ENCODE measurements at regions not wholly inside any gene's neighbourhood (a gene's known extent, or its start where the extent isn't known, plus 50 kb on each side); places are given as distances from the start of the nearest gene placed in this dataset.
"Not testable (repeated sequence)": the region's sequence is repeated elsewhere in the genome, so short reads cannot be mapped to it uniquely, and the experiment has no call there.

- no peak for DNase-seq
These were observed 114.1 kb downstream of the ZNF648 start for GRCh38 chr1:181947441-181947840.

DNA sequence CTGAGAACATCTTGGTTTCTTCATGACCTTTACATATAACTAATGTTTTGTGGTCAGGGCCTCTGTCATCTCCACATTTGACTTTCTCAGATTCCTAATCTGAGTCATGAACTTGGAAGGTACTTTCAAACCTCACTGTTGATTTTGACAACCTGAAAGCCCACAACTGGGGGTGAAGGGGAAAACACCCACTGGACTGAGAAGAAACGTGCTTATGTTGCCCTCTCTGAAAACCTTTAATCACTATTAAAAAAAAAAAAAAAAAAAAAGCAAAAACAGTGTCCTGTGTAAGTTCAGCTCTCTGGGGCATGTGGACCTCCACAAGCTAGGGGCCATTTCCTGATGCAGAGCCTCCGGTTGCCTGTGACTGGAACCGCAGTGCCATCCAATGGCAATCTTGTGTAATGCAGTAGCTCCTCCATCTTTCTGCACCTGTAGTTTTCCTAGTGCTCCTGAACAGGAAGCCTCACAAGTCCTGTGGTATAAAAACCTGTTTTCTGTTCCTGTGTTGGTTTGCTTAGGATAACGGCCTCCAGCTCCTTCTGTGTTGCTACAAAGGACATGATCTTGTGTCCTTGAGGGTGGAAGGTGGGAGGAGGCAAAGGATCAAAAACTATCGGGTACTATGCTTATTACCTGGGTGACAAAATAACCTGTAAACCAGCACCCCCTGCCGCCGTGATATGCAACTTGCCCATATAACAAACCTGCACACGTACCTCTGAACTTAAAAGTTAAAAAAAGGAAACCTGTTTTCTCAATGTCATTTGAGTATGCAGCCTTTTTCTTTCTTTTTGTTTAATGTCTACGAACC, 124.5 kb downstream of the ZNF648 start:
- peak; percentile 39 for DNase-seq

GRCh38 chr1:181936269-181936668, 125.2 kb downstream of the ZNF648 start:
- DNase-seq = no peak

- no peak for DNase-seq
These were observed 129.6 kb downstream of the ZNF648 start for GRCh38 chr1:181931873-181932272.

DNA sequence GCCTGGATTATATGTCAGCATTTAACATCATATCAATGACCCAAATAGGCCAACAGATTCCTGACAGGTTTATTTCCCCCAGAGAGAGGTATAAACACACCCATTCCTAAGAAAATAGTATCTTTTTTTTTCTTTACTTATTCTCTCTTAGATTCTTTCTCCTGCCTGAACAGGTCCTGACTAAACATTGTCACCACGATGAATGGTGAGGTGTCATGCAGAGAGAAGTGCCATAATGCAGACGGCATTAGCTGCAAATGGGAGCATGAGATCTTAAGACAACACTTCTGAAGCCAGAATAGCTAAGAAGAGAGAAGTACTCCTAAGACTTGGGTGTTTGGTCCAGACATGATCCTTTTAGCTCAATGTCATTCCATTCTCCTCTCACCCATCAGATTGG, 131.3 kb downstream of the ZNF648 start:
- no peak for DNase-seq

DNA sequence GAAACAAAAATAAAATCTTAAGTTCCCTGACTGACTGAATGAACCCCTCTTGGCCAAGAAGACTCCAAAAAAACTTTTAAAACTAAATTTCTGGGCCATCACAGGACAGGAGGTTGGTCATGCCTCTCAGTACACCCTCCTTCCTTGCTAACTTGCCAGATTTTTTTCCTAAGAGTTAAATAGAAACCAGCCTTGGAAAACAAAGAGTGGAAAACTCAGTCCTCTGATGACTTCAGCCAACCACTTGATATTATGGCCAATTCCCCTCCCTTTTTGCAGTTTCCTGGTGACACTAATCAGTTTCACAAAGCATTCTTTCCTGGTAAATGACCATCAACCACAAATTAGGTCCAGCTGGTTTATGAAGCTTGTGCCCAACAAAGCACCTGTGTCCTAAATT, 134.8 kb downstream of the ZNF648 start:
- no peak for DNase-seq

DNA sequence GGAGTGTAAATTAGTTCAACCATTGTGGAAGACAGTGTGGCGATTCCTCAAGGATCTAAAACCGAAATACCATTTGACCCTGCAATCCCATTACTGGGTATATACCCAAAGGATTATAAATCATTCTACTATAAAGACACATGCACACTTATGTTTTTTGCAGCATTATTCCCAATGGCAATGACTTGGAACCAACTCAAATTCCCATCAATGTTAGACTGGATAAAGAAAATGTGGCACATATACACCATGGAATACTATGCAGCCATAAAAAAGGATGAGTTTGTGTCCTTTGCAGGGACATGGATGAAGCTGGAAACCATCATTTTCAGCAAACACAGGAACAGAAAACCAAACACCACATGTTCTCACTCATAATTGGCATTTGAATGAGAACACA, 137.5 kb downstream of the ZNF648 start:
- not testable (repeated sequence) for DNase-seq

- DNase-seq = no peak
These were observed 142.0 kb downstream of the ZNF648 start for GRCh38 chr1:181919542-181919941.

DNA sequence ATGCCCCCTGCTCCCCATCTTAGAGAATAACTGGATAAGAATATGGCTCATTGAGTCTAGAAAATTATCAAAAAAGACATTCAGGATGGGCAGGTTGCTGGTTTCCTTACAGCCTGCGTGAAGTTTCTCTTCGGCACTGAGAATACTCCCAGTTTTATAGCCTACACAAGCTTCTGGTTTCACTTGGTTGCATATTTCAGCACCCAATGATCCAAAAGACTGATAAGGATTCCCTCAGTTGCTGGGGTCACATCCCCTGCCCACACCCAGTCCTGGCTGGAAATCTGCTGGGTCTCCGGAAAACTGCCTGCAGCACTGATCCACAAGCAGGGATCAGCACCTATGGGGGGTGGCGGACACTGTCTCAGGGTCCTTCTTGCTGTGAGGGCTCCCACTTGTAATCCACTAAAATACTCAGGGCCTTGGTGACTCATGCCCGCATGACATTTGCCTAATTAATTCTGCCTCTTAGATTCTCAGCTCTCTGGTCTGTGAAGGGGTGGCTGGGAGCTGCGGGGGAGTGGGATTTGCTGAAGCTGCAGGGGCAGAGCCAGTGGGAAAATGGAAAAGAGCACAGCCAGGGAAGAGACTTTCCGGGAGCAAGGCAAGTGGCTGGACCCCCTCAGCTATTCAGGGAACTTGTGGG, 142.5 kb downstream of the ZNF648 start:
- no peak for DNase-seq

GRCh38 chr1:181911715-181912114, 149.8 kb downstream of the ZNF648 start:
- no peak for DNase-seq

DNA sequence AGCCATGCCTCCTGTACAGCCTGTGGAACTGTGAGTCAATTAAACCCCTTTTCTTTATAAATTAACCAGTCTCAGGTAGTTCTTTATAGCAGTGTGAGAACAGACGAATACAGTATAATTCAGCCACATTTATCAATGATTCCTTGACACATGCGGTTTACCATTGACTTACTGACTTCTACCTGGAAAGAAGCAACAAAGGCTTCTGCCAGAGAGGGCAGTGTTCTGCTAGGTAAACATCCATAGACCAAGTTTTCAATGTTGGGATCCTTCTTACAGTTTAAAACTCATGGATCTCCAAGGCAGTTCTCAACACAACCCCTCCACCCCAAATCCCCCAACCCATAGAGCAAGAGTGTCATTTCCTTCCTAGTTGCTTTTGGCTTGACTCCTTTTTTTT, 150.6 kb downstream of the ZNF648 start:
- no peak for DNase-seq

DNA sequence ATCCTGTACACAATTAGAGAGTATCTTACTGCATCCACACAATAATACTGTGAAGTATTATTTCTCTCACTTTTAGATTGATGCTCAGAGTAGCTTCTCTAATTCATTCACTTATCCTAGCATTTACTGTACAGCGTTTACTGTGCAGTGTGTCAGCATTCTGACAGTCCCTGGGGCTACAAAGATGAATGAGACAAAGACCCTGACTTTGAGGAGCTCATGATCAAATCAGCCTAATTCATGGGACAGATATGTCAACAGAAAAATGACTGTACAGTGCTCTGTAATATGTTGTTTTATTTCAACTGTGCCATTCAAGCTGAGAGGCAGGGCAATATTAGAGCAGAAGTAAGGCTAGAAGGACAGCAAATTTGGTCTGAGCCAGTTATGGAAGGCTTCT, 152.5 kb downstream of the ZNF648 start:
- DNase-seq = no peak

GRCh38 chr1:181906631-181907030, 154.9 kb downstream of the ZNF648 start:
- DNase-seq = no peak

GRCh38 chr1:181905944-181906597, 155.4 kb downstream of the ZNF648 start:
- no peak for DNase-seq

DNA sequence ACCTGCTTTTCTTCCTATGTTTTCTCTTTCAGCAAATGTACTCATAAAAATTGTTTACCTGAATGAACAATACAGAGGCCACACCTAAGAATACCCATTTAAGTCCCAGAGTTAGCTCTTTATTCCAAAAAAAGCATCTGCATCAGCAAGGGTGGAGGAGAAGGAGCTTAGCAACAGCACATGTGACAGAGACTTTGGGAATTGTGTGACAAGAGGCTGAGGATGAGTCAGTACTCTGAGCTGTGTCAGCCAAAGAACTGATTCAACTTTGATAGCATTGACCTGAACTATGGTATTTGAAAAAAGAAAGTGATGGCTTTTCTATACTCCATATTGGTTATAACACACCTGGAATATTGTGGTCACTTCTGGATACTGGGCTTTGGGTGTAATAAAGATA, 162.7 kb downstream of the ZNF648 start:
- no peak for DNase-seq

- no peak for DNase-seq
These were observed 164.7 kb downstream of the ZNF648 start for GRCh38 chr1:181896824-181897223.

DNA sequence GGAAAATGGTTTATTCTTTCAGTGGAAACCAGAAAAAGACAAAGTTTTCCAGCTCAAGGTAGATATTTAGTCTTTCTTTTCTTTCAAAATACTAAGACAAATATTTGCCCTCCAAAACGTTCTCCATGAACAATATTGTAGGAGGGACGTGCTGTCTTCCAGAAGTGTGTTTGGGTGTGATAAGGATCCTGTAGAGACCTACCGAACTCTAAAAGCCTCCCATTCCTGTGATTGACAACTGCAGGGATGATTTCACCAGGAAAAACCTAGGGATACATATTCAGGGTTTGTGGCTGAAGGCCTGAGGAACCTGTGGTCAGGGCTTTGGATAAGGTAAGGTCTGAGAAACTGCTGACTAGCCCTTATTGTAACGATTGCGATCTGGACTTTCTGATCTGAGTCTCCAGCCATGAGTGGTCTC, 167.1 kb downstream of the ZNF648 start:
- no peak for DNase-seq

- DNase-seq = no peak
These were observed 167.6 kb downstream of the ZNF648 start for GRCh38 chr1:181893937-181894336.

DNA sequence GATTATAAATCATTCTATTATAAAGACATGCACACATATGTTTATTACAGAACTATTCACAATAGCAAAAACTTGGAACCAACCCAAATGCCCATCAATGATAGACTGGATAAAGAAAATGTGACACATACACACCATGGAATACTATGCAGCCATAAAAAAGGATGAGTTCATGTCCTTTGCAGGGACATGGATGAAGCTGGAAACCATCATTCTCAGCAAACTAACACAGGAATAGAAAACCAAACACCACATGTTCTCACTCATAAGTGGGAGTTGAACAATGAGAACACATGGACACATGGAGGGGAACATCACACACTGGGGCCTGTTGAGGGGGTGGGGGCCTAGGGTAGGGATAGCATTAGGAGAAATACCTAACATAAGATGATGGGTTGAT, 168.4 kb downstream of the ZNF648 start:
- DNase-seq = not testable (repeated sequence)

DNA sequence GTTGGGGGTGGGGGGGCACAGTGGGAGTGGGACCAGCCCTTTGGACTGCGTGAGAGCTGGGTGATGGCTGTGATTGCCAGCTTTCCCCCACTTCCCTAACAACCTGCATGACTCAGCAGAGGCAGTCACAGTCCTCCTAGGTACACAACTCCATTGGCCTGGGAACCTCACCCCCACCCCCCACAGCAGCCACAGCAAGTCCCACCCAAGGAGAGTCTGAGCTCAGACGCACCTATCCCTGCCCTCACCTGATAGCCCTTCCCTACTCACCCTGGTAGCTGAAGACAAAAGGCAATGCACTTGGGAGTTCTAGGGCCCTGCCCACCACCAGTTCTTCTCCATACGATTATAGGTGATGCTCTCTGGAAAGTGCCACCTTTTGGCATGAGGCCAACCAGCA, 188.9 kb downstream of the ZNF648 start:
- no peak for DNase-seq

DNA sequence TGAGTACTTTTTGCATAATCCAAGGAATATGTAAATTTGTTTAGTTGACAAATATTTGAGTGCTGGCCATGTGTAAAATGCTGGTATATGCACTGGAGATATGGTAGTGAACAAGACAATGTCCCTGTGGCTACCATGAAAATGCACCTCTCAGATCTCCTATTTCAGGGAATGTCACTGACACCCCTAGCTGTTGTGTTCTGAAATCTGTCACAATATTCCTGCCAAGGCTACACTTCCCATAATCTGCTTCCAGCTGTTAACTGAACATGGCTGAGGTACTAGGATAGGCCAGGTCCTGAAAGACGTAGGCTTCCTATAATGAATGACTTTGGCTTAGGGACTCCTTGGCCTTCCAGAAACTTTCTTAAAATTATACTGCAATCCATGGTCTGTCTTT, 197.8 kb downstream of the ZNF648 start:
- no peak for DNase-seq

- no peak for DNase-seq
These were observed 198.5 kb downstream of the ZNF648 start for GRCh38 chr1:181863006-181863405.

- DNase-seq = no peak
These were observed 203.4 kb downstream of the ZNF648 start for GRCh38 chr1:181858135-181858534.
